T-helper 1 cell (primary cell): ENCODE measurements at regions not wholly inside any gene's neighbourhood (a gene's known extent, or its start where the extent isn't known, plus 50 kb on each side); places are given as distances from the start of the nearest gene placed in this dataset.

ENCODE experiments used
- DNase-seq, 5 donors: peaks; one replicate each; pipeline ENCODE4 v3.0.0-alpha.2; 2012 to 2020

GRCh38 chr14:23903442-23903841 is 50.1 kb upstream of the DHRS4 start:
- no peak for DNase-seq
